GM19043 (cell line): ENCODE measurements at regions not wholly inside any gene's neighbourhood (a gene's known extent, or its start where the extent isn't known, plus 50 kb on each side); places are given as distances from the start of the nearest gene placed in this dataset.

Source experiments
- ATAC-seq: cut with Tn5 transposase; IDR thresholded peaks from one replicate; pipeline ENCODE4 v1.9.1; 2021; ENCODE audit warnings: low read depth; ENCODE audit not compliant: unreplicated experiment

DNA sequence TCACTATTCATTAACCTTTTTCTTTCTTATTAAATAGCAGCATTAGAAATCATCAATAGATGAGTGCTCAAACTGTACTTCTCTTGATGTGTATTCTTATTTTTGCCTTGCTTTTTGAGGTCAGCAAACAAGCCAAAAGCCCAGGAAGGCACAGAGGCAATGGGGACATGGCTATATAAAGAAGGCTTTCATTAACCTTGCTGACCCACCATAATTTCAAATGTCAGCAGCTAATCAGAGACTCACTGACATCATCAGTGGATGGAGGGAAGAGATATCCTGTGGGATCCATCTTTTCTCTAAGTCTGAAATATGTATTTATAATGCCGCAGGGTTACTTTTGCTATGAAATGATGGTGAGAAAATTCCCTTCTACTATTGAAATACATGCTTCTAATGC is 1162.8 kb upstream of the ACVR2A start:
- no peak for ATAC-seq

DNA sequence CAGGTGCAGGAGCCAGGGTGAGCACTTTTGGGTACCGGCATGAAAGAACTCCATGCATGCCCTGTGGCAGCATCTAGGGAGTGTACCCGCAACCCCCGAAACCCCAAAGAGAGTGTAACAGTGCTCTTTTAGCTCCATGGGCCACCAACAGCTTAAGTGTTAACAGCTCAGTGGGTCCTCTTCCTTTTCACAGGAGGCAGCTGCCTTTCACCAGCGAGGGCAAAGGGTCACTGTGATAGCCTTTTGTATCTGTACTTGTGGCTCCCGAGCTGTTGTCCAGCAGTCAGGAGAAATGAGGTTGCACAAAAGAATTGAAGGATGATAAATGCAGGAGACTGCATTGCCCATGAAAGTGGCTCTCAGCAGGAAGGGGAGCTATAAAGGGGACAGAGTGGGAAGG is 1166.3 kb upstream of the ACVR2A start:
- no peak for ATAC-seq

DNA sequence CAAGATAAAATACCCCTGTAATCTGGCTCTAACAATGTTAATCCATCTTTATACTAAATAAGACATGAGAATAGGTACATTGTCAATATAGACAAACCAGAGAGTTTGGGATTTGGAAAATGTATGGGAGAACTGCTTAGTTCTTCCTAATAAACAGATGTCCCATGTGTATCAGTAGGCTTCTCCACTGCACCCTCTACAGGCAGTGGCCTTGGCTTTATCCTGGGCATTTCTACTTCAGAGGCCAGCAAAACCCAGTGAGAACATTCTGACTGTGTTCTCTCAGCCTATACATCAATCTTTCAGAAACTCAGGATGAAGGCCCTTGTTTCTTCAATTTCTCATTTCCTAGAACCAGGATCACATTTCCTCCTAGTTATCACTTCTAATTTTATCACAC is 1167.5 kb upstream of the ACVR2A start:
- no peak for ATAC-seq

DNA sequence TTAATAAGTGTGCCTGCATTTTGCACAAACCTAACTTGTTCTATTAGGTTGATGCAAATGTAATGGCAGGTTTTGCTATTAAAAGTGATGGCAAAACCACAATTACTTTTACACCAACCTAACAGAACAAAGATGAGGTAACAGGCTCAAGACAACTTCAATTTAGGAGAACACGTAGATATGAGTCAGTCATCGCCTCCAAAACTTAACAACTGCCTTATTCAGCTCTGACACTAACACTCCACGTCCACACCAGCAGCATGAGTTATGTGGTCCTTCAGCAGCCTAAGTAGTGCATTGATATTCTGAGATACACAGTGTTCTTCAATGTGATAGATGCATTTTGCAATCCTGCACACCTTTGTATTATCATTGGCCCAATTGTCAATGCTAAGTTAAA is 1175.1 kb upstream of the ACVR2A start:
- no peak for ATAC-seq

DNA sequence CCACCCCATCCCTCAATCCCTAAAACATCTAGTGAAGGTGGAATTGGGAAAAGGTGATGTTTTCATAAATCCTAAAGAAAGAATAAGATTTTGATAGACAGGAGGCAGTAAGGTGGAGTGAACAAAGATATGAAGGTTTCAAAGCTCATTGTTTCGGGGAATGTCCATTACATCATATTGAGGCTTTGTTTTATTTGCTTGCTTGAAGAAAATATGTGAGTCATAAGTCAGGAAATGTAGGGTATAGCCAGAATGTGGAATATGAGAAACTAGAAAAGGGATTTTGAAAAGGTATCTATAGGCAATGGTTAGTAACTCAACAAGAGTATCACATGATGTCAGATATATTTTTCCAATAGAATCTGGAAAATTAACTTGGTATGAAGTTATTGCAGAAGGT is 1178.5 kb upstream of the ACVR2A start:
- no peak for ATAC-seq

DNA sequence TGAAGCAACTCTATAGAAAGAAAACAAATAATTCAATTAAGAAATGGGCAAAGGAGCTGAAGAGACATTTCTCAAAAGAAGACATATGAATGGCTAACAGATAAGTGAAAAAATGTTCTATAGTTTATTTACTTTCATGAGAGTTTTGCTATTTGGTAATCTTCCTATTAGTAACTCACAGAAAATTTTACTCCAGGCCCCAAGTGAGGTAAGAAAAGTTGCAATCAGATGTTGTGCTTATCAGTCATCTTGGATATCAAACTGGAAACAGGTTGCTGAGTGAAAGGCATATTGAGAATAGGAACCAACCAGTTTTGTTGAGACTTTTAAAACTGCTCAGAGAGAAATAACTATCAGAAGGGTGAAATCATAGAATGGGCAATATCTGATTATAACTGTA is 1179.0 kb upstream of the ACVR2A start:
- ATAC-seq = no peak

DNA sequence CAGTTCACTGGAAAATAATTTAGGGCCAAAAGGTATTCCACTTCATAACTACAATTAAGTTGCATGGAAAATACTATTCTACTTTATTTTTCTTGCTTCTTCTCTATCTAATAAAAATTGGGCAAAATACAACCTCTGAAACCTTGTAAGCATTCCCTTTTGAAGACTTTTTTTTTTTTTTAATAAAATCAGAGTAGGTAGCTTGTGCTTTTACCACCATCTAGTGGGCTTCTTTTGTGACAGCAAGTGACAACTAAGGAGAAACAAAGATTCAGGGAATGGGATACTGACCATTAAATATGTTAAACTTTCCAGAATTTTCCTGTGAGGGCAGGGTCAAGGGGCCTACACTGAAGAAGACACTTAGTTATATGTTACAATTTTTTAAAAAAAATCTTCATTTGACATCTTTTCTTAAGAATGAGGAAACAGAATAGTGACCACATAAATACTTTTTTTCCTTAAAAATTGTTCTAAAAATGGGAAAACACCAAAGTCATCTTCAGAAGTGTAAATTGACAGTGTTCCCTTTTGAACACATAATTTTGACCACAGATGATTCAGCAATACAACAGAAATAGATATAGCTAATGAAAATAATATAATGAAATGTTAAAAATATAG is 1183.2 kb upstream of the ACVR2A start:
- no peak for ATAC-seq

DNA sequence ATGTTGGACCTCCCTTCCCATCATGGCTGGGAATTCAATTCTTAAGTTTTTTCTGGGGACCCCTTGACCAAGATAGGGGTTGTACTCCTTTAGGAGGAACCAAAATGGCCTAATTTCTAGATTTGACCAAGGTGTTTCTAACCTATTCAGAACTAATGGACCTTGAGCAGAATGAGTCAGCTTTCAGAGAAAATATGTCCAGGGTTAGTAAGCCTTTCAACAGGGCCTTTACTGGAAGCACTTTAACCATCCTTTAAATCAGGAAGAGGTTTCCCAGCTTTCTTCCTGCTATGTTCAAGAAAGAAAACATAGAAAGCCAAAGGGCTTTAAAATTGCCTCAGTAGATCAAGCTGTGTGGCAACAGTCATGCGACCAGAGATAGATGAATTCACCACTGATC is 1184.9 kb upstream of the ACVR2A start:
- no peak for ATAC-seq

DNA sequence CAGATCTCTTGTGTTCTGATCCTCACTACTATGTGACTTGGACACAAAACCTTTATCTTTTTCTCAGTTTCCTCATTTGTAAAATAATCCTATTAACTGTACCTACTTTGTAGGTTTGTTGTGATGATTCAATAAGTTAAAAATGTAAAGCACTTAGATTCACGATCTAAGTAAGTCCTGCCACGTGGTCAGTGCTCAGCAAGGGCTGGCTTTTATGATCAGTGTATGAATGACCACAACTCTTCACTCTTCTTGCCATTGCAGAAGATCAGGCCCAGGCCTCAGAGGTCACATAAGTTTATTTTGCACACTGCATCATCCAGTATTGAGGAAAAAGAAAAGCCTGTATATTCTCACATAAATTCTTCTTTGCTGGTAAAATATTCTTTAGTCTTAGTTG is 1192.5 kb upstream of the ACVR2A start:
- ATAC-seq = no peak

DNA sequence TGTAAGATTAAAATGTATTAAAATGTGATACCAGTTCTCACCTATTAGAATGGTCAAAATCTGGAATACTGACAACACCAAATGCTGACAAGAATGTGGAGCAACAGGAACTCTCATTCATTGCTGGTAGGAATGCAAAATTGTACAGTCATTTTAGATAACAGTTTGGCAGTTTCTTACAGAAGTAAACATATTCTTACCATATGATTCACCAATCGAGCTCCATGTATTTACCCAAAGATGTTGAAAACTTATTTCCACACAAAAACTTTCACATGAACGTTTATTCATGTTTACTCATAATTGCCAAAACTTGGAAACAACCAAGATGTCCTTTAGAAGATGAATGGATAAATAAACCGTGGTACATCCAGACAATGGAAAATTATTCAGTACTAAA is 1193.5 kb upstream of the ACVR2A start:
- ATAC-seq = no peak

DNA sequence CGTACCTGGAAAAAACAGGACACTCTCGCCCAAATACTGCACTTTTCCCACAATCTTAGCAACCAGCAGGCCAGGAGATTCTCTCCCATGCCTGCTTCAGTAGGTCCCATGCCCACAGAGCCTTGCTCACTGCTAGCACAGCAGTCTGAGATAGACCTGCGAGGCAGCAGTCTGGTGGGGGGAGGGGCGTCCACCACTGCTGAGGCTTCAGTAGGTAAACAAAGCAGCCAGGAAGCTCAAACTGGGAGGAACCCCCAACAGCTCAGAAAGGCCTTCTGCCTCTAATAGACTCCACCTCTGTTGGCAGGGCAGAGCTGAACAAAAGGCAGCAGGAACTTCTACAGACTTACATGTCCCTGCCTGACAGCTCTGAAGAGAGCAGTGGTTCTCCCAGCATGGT is 1202.8 kb upstream of the ACVR2A start:
- no peak for ATAC-seq

DNA sequence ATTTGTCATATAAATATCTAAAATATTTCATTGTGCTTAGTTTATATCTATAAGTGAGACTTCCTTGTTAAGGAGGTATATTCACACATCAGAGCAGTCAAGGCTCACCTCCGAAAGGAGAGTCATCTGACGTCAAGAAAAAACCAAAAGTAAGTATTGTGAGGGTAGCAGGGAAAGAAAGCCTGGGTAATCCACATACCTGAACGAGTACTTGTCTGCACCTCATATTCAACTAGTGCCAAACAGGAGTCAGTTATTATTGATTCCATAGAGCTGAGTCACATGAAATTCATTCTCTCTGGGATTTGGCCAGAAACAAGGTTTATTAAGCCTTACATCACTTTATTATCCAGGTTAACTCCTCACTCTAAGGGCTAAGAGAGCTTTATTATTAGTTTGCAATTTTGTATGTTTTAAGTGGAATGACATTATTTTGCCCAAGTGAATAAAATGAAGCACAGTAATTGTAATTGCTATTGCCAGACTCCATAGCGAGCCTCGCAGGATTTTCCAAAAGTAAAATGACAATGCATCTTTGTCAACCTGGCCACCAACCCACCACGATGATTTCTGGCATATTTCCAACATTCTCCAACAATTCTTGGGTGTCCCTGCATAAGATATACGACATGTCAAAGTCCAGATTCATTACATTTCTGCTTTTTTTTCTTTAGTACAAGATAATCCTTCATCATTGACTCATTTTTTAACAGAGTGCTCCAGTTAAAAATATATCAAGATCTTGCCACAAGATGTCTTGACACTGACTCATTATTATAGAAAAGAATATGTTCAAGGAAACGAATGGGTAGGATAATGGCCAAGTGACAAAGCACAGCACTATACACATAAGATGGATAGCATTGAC is 1210.4 kb upstream of the ACVR2A start:
- no peak for ATAC-seq

DNA sequence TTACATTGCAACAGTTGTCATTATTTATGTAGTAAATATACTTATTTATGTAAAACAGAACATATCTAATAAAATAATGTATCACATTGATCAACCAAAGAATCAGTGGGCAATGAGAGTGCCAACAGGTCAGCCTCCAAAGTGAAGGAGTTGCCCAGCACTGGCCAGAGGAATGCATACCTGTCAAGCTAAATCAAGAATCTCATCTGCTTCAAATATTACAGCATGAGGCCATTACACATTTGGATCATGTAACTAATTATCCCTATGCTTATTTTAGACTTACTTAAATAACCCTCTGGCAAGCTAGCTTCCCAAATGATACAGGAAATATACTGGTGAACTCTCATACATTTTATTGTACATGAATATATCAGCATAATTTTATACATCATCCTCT is 1211.7 kb upstream of the ACVR2A start:
- ATAC-seq = no peak

DNA sequence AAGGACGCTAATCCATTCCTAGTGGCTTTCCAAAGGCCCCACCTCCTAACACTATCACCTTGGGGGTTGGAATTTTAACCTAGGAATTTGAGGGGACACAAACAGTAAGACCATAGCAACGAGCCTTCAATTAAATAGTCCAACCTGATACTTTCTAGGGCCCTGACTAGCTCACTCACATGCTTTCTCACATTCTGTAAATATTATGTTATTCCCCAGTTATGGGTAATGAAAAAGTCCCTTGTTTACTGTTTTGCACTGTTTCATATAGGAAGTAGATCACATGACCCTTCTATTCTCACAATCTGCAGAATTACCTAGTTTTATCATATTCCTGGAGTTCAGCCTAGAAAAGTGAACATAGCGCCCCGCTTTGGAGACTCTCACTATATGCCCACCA is 1212.1 kb upstream of the ACVR2A start:
- ATAC-seq = no peak

DNA sequence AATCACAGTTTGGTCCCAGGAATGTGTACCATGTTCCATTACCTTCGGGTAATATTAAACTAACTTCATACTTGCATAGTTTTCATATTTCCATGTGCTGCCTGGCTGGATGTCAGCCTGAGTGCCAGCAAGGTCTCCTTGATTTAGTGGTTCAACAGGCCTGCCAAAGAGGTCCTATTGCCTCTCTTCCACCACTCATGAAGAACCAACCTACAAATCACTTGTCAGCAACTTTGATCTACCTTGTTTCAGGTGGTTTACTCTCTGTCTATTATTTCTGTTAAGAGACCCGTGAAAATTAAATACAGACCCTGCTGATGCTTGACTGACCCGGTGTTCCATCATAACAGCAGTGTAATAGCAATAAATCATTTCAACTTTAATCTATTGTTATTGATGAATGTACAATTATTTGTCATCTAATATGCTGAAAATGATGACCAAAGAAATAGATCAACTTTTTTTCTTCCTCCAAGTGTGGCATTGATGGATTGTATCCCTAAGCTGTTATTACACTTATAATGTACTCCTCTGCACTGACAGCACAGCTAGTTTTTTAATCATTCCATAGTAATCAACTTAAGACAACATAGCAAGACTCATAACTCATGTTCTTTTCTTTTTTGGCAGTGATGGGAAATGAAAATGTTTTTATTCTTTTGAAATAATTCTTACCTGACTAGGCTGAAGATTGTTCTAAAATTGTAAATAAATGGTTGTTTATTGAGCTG is 1220.2 kb upstream of the ACVR2A start:
- no peak for ATAC-seq

DNA sequence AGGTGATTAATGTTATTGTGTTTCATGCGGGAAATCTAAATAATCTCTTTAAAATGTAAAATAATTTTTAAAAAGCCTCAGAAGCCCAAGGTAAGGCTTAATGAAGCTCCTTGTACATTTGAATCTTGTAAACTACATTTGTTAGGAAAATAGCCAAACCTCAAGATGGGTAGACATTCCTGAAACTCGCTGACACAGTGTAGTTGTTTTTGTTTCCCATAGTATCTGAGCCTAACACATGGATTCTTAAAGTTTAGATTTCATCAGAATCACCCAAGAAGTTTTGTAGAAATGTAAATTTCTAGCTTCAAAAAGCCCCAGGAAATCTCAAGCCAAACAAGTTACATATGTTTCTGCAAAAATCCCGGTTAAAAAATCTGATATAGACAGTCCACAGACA is 1221.1 kb upstream of the ACVR2A start:
- no peak for ATAC-seq

DNA sequence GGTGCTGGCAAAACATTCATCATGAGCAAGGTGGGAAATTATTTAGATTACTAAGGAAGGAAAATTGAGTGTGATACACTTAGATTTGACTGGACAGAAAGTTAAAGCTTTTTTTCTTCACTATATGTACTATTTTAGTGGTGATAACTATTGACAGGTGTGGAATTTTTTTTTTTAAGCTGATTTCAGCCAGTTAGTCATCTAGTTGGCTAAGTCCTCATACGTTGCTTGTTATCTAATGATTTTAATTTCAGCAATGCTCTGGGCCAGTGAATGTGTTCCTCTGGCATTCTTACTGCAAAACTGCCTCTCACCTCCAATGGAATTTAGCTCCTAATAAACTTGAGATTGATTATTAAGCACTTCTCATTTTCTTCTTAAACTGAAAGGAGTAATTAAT is 1223.2 kb upstream of the ACVR2A start:
- ATAC-seq = no peak

DNA sequence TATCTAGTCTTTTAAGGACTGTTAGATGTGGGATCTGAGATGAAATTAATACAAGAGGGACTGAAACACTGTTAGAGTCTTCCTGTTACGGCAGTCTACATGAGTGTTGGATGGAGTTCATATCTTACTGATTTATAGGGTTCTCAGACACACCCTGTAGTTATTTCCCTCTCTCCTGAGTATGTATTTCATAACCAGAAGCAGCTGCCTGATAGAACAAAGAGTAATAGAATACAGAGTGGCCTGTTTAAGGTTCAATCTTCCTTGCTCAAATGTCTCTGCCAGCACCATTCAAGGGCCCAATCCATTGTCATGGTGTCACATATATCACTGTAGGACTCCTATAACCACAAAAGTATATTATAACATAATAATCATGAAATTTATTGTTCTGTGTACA is 1229.1 kb upstream of the ACVR2A start:
- no peak for ATAC-seq

DNA sequence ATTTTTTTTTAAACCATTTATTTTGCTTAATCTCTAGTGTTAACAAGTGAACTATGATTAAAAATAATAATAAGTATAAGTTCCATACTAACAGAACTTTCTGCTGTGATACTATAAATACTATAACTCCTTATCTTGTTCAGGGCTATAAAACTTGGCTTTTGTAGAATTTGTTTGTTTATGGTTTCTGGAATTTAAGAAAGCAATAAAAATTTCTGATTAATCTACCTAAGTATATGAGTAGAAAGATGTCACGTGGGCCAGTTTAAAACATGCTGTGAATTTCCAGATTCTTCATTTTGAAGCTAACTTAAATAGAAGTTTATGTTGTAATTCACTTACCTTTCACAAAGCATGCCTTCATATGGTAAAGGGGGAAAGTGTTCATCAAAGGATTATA is 1236.3 kb upstream of the ACVR2A start:
- ATAC-seq = no peak

DNA sequence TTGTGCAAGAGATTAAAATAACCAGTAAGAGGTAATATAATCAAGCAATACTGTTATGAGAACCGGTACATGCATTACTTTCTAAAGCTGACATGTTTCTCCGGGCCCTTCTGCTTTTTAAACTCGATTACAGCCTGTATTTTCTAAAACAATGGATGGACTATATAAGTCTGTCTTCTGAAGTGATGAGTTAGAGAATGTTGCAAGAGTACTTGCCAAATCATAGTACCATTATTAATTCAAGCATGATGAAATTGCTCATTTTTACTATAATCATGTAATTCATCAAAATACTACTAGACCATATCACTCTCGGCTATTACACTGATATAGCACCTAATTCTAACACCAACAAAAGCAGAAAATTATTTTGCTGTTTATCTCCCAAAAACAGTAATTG is 1240.3 kb upstream of the ACVR2A start:
- ATAC-seq = no peak

DNA sequence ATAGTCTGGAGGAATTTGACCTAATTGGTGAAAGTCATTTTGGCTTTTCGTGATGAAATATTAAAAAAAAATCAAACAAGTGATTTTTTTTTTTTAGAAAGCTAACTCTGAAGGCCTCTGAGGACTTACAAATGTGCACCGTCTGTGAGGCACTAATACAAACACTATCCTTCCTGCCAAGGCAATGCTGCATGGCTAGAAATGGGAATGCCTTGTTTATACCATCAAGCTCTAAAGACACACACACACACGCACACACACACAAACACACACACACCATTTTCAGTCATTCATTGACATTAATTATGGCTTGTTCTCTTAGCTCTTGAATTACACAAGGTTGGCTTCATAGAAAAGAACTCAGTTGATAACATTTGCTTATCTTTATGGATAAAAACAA is 1242.0 kb upstream of the ACVR2A start:
- no peak for ATAC-seq

DNA sequence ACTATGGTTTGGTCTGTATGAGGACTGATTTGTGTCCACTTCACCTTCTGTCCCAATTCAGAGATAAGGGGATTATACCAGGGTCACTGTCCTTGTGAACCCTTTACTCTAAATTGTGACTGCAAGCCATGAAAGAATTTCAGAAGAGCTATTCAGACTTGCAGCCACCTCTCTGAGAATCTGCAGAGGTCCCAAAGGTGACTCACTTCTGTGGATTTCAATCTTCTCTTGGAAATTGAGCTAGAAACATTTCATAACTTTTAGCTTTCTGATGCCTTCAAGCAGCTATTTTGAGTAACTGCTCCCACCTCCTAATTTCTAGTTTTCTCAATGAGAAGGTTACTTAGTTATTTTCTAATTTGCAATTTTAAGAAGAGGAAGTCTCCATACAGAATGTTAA is 1242.4 kb upstream of the ACVR2A start:
- no peak for ATAC-seq
